Gastrocnemius medialis (tissue), 4 donors: ENCODE measurements at regions not wholly inside any gene's neighbourhood (a gene's known extent, or its start where the extent isn't known, plus 50 kb on each side); places are given as distances from the start of the nearest gene placed in this dataset.

Source experiments
- ATAC-seq, 2 donors: fragments of 150-250 bp; one replicate each; pipeline ENCODE4 v1.9.1; 2016
- DNase-seq, 2 donors: peaks; one replicate each; pipeline ENCODE4 v3.0.0-alpha.2; 2019
- H3K27ac ChIP-seq, 4 donors: fragments of 200-600 bp; sonication (generic); 1 replicate in 1 of 4; 2 replicates in 3 of 4; pipeline ENCODE4 v1.5.1; 2016 to 2018; ENCODE audit warnings: mild to moderate bottlenecking in 2 of 4, moderate library complexity in 1 of 4
- H3K27me3 ChIP-seq, 3 donors: fragments of 200-600 bp; sonication (generic) in 2 of 3; 1 replicate in 1 of 3; 2 replicates in 2 of 3; pipeline versions ENCODE4 v1.5.1 to v1.6.0; 2016 to 2019; ENCODE audit warnings: mild to moderate bottlenecking in 1 of 3, moderate library complexity in 1 of 3
- H3K36me3 ChIP-seq, 2 donors: fragments of 200-600 bp; sonication (generic) in 1 of 2; one replicate each; pipeline ENCODE4 v1.5.1; 2017 to 2018
- H3K4me1 ChIP-seq, 2 donors: fragments of 200-600 bp; sonication (generic) in 1 of 2; one replicate each; pipeline ENCODE4 v1.5.1; 2016 to 2017; ENCODE audit warnings: mild to moderate bottlenecking in 2 of 2
- H3K4me3 ChIP-seq, 4 donors: fragments of 200-600 bp; sonication (generic) in 3 of 4; 1 replicate in 1 of 4; 2 replicates in 3 of 4; pipeline ENCODE4 v1.5.1; 2016 to 2019; ENCODE audit warnings: mild to moderate bottlenecking in 2 of 4
- H3K9me3 ChIP-seq, 3 donors: fragments of 200-600 bp; sonication (generic) in 2 of 3; 1 replicate in 1 of 3; 2 replicates in 2 of 3; pipeline ENCODE4 v1.5.1; 2016 to 2019
- POLR2A ChIP-seq, 2 donors: fragments of 450-650 bp; IDR thresholded peaks; one replicate each; pipeline ENCODE4 v1.6.1; 2017; ENCODE audit warnings: antibody characterized with exemption in 2 of 2, mild to moderate bottlenecking in 2 of 2, moderate library complexity in 2 of 2
- in situ Hi-C, 4 donors: fragments of 200-750 bp; cut with MboI; loops; one replicate each; pipeline versions ENCODE4 v1.15.0 to v1.8.0; 2017; ENCODE audit warnings: low sequenced_read_pairs in 4 of 4
- intact Hi-C: fragments of 100-400 bp; cut with DNase I; formaldehyde crosslinking; loops from one replicate; pipeline ENCODE4 v1.15.1; 2023; ENCODE audit warnings: low total_unique reads
- TF ChIP-seq, protein P1 (sequence below), 5 experiments: fragments of 450-650 bp in 3 of 5; fragments of 200-600 bp in 2 of 5; sonication (generic) in 2 of 5; IDR thresholded peaks in 4 of 5; conservative IDR thresholded peaks in 1 of 5; 1 replicate in 4 of 5; 2 replicates in 1 of 5; pipeline ENCODE4 v1.5.1; 2016 to 2019; ENCODE audit warnings: antibody characterized with exemption in 5 of 5, mild to moderate bottlenecking in 3 of 5, moderate library complexity in 3 of 5

DNA sequence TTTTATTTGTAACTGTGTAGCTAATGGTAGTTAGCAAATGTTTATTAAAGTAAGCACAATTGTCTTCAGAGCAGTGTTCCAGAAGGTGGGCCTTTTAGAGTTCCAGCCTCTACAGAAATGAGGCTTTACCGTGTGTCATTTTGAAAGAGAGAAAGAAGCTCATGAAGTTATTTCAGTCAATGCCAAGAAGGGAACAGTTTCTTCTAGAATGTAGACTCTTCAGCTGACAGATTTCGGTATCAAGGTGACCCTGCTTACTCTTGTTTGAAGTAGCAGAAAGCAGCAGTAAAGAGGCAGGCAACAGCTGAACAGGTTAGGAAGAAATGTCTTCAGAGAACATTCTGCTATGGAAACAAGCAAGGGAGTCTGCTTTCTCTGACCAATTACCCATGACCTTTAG, 93.6 kb downstream of the TASL start:
- no peak for ATAC-seq
- Histone ChIP-seq H3K27ac (no peak overlapping the region), H3K27me3 (no peaks in the 10 kb centered on the region), H3K4me1 (no peaks in the 10 kb centered on the region), H3K9me3 (no peaks in the 10 kb centered on the region), H3K4me3 (no peak overlapping the region), H3K36me3 (no peaks in the 10 kb centered on the region)
- DNase-seq, result no peak
- intact Hi-C loops (no loop called here), in situ Hi-C loops (no loop called here)
- TF ChIP-seq POLR2A (IDR thresholded peaks at IDR 0.05), result no peak
- TF ChIP-seq, protein P1, sequence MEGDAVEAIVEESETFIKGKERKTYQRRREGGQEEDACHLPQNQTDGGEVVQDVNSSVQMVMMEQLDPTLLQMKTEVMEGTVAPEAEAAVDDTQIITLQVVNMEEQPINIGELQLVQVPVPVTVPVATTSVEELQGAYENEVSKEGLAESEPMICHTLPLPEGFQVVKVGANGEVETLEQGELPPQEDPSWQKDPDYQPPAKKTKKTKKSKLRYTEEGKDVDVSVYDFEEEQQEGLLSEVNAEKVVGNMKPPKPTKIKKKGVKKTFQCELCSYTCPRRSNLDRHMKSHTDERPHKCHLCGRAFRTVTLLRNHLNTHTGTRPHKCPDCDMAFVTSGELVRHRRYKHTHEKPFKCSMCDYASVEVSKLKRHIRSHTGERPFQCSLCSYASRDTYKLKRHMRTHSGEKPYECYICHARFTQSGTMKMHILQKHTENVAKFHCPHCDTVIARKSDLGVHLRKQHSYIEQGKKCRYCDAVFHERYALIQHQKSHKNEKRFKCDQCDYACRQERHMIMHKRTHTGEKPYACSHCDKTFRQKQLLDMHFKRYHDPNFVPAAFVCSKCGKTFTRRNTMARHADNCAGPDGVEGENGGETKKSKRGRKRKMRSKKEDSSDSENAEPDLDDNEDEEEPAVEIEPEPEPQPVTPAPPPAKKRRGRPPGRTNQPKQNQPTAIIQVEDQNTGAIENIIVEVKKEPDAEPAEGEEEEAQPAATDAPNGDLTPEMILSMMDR (IDR thresholded peaks at IDR 0.05 in 4 of 5, conservative IDR thresholded peaks at IDR 0.05 in 1 of 5), result no peak

DNA sequence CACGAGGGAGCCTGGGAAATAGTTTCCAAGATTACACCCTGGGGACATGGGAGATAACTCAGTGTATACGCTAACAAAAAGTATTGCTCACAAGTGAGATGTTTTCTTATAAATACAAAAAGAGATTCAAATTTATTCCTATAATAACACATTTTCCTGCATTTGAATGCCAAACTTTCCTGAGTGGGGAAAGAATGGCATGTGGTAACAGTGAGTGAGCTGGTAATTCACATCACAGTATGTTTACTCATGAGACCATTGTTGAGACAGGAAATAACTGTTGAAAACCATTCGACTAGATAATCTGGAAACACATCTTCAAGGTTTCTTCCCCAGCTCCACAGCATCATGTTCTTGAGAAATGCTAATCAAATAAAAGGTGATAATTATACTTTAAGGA, 109.1 kb downstream of the TASL start:
- no peaks in the 10 kb centered on the region for H3K27me3 ChIP-seq
- no peak for ATAC-seq
- in situ Hi-C loops, result no loop called here
- no peak overlapping the region for H3K27ac ChIP-seq
- H3K4me1 ChIP-seq, result no peaks in the 10 kb centered on the region
- H3K9me3 ChIP-seq, result no peaks in the 10 kb centered on the region
- no peak for TF ChIP-seq POLR2A (IDR thresholded peaks at IDR 0.05)
- TF ChIP-seq, protein P1 (IDR thresholded peaks at IDR 0.05 in 4 of 5, conservative IDR thresholded peaks at IDR 0.05 in 1 of 5), result no peak
- intact Hi-C loops, result no loop called here
- DNase-seq, result no peak
- no peak overlapping the region for H3K4me3 ChIP-seq
- H3K36me3 ChIP-seq, result no peaks in the 10 kb centered on the region
